GM19395 (cell line): ENCODE measurements at regions not wholly inside any gene's neighbourhood (a gene's known extent, or its start where the extent isn't known, plus 50 kb on each side); places are given as distances from the start of the nearest gene placed in this dataset.
"Not testable (repeated sequence)": the region's sequence is repeated elsewhere in the genome, so short reads cannot be mapped to it uniquely, and the experiment has no call there.

ENCODE experiments used
- ATAC-seq: cut with Tn5 transposase; IDR thresholded peaks from one replicate; pipeline ENCODE4 v1.9.1; 2021; ENCODE audit warnings: mild to moderate bottlenecking, moderate library complexity; ENCODE audit not compliant: unreplicated experiment

DNA sequence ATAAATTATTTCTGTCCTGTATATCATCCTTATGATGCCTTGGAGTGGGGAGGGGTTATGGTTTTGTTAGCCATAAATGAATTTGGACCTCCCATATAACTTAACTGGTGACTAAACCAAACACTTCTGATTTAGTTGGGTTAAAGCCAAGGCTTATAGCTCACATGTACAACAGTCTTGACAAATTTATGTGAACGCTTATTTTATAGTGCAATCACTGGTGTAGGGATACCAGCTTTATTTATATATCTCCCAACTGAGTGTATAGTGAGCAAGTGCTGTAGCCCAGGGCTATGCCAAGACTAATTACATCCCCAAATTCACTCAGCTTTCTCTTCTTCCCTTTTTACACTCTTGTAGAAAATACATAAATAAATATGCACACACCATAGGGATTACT is 956.2 kb downstream of the SORCS3 start:
- ATAC-seq, result no peak

GRCh38 chr10:105596749-105597148 is 955.7 kb downstream of the SORCS3 start:
- no peak for ATAC-seq

DNA sequence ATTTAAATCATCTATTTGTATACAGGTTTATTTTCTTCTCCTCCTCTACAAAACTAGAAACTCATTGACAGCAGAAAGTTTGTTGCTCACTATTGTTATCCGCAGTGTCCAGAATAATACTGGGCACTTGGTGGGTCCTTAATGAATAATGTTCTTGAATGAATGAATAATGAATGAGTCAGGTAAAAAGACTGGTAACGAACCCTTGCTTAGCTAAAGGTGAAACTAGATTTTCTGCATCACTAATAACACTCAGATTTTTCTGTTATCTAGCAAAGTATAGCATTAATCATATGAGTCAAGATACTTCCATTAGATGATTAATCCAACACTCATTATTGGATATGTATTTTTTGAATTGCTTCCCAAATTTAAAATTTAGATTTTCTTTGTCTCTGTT is 953.2 kb downstream of the SORCS3 start:
- no peak for ATAC-seq

DNA sequence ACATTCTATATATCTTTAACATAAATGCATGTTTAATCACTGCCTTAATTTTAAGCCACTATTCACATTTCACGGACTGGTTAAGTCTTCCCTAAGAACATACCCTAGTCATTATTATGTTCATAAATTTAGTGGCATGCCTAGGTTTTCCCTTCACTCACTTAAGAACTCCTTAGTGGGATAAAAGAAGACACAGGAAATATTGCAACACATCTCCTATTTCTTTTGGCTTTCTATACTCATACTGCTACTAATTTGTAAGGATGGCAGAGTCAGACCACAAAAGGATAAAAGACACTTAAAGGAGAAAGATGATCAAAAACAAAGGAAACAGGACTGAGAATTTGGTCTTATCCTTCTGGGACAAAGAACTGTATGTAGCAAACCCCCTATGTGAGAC is 951.4 kb downstream of the SORCS3 start:
- no peak for ATAC-seq

DNA sequence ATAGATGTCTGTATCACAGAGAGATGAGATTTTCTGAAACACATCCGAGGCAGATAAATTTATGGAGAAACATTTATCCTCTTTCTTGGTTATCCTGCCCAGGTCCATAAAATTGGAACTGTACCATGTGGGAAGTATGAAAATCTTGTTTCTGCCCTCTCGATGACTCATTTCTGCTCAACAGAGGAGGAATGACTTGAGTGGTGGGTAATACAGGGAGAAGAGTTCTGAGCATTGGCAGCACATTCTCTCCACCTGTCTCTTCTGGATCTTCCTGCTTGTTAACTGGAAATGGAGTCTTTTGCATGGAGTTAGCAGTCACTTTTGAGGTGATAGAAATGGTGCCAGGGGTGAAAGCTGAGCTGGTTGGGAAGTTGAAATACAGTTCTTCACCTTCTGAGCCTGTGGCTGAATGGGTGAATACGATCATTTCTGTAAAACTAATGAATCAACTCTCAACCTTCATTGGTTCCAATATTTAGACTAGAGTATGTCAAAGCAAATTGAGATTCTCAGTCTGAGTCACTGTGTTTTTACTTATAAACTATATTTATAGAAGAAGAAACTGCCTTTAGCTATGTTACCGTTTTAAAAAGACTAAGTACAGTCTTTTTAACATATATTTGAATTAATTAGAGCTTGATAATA is 945.5 kb downstream of the SORCS3 start:
- ATAC-seq, result no peak

DNA sequence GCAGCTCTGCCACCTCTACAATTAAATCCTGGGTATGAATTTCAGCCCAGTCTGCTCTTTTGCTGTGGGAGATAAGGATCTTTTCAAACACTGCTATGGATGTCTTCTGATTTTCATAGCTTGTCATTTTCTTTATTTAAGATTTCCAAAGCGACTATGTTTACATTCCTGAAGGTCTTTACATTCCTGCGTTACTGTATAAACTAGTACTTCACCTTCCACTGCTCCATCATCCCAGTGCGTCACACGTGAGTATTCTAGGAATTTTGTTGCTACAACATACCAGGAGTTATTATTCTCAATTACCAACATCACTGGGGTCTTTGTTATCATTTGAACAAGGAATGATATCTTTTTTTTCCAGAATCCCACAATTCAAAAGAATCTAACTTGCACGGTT is 944.7 kb downstream of the SORCS3 start:
- no peak for ATAC-seq

- ATAC-seq, result no peak
These were observed 944.1 kb downstream of the SORCS3 start for GRCh38 chr10:105585171-105585570.

DNA sequence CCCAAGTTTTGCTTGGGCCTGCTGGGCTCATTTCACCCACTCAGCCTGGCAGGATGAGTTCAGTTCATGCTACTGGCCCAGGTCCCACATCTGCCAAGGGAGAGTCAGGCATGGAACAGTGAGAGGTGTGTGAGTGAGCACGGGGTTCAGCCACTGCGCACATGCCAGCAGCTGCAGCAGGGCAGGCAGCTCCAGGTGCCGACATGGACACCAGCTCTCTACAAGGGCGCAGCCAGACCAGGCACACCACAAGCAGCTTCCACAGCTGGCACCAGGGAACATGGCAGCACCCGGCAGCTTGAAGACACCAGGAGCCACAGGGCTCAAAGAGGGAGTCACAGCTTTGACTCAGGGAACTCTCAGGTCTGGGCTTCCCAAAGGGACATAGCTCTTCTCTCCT is 938.0 kb downstream of the SORCS3 start:
- no peak for ATAC-seq

DNA sequence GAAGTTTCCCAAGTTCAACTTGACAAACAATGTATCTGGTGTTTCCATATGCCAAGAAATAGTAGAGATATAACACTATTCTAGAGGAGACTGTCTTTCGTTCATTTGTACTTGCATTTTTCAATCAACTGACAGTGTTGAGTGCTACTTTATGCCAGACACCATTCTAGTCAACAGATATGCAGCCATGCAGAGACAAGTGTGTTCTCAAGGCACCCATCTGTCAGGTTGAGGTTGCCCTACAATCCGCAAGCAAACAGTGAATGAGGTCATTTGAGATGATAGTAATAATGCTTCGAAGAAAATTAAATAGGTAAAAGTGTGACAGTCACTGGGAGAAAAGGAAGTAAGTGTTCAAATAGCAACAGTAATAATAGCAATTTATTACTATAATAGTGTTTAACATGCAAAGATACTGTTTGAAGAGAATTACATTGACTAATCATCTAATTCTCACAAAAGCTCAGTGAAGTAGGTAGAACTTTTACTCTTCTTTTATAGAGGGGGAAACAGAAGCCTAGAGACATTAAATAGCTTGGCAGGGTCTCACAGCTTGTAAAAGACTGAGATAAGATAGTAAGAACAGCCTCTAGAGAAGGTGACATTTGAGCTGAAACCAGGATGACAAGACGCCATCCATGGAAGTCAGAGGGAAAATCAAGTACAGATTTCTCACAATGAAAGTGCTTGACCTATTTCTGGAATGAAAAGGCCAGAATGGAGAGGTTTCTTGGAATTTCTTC is 936.9 kb downstream of the SORCS3 start:
- ATAC-seq, result no peak

- ATAC-seq, result no peak
These were observed 918.4 kb downstream of the SORCS3 start for GRCh38 chr10:105559333-105560097.

DNA sequence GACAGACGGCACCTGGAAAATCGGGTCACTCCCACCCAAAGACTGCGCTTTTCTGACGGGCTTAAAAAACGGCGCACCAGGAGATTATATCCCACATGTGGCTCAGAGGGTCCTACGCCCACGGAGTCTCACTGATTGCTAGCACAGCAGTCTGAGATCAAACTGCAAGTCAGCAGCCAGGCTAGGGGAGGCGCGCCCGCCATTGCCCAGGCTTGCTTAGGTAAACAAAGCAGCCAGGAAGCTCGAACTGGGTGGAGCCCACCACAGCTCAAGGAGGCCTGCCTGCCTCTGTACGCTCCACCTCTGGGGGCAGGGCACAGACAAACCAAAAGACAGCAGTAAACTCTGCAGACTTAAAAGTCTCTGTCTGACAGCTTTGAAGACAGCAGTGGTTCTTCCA is 909.4 kb downstream of the SORCS3 start:
- not testable (repeated sequence) for ATAC-seq

DNA sequence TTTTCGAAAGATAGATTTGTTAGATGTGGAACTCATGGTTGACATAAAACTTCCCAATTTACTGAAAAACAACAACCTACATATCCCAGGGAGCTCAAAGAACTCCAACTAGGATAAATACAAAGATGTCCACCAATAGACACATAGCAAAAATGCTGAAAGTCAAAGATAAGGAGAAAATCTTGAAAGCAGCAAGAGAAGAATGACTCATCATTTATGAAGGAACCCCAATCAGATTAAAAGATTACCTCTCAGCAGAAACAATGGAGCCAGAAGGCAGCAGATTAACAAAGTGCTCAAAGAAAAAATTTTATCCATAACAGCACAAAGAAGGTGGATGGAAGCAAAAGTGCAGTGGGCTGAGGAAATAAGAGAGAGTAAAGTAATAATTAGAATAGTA is 908.6 kb downstream of the SORCS3 start:
- ATAC-seq, result no peak

DNA sequence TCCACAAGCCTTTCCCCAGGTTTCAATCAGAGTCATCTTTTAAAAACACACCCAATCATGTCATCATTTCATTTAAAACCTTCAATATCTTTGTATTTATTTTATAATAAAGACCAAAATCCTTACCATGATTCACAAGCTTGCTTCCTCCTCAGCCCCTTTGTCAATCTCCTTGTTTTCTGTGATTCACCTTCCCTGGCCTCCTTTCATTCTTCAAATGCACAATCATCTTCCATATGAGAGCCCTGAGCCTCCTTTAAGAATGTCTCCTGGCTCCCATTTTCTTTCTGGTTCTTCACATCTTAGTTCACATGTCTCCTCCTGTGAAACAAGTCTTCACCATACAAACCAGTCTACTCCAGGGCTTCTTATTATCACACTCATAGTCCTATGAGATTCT is 904.0 kb downstream of the SORCS3 start:
- no peak for ATAC-seq

DNA sequence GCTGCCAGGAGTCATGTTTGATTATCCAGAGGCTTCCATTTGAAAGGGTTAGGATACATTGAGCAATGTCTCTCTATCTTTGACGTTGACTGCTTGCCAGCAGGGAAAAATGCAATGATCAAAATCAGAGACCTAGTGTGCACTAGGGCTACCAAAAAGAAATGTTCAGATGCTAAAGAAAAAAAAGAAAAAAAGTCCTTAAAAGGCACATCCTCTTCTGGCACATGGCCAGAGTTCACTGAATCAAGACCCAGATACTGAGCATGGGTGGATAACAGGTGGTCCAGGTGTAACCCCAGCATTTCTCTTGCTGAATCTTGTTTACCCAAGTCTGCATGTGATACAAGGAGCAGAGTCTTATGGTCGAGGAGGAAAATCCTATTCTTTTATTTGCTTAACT is 899.3 kb downstream of the SORCS3 start:
- ATAC-seq, result no peak

DNA sequence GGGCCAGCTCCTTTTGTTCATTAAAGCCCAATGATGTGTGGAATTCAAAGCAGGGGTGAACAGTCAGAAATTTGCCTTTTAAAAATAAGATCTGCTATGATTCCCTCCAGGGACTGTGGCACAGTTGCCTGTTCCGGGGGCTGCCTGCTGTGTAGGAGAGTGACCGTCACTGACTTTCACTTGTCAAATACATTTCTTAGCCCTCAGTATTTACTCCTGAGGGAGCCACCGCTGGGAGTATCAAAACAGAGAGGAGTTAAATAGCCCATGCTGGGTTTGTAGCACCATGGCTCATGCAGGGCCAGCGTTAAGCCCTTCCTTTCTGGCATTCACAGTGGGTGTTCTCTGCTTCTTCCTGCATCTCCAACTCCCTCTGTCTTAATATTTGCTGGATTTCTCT is 897.8 kb downstream of the SORCS3 start:
- ATAC-seq, result no peak

DNA sequence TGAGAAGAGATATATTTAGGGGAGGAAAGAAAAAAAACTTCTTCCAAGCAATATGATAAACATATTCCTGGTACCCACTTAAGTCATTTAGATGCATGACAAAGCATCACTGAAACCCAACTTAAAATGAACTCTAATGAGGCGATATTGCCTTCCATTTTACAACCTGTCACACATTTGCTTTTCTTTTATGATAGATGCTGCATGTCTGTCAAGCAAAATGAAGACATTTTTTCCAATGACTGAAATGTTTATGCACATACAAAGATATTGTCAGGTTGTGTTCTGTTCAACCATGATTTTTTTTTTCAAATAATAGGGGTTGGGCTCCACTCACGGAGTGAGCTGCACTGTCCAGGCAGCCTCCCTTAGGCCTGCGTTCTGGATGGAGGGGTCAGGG is 894.4 kb downstream of the SORCS3 start:
- no peak for ATAC-seq

DNA sequence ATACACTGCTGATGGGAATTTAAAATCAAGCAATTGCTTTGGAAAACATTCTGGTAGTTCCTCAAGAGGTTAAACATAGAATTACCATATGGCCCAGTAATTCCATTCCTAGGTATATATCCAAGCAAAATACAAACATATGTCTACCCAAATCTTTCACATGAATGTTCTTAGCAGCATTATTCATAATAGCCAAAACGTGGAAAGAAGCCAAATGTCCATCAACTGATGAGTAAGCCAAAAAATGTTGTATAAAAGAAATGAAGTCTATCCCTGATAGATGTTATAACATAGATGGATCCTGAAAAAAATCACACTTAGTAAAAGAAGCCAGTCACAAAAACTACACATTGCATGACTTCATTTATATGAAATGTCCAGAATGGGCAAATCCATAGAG is 893.0 kb downstream of the SORCS3 start:
- ATAC-seq, result no peak

- ATAC-seq, result no peak
These were observed 875.4 kb downstream of the SORCS3 start for GRCh38 chr10:105516511-105516910.

DNA sequence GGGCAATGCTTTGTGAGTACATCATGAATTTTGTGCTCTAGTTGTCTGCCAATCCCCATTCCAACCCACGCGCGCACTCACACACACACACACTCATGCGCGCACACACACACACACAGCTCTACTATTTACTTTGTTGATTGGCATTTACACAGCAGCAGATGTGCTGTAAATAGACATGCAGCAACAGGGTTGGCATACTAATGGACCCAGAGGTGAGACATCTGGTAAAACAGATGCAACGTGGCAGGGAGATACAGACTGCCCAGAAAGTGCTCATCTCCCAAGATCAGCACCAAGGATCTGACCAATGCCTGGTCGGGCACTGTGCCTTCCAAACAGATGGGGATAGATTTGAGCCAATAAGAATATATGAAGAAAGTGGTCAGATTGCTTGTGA is 873.0 kb downstream of the SORCS3 start:
- ATAC-seq, result no peak

- ATAC-seq, result no peak
These were observed 868.4 kb downstream of the SORCS3 start for GRCh38 chr10:105509517-105509916.

DNA sequence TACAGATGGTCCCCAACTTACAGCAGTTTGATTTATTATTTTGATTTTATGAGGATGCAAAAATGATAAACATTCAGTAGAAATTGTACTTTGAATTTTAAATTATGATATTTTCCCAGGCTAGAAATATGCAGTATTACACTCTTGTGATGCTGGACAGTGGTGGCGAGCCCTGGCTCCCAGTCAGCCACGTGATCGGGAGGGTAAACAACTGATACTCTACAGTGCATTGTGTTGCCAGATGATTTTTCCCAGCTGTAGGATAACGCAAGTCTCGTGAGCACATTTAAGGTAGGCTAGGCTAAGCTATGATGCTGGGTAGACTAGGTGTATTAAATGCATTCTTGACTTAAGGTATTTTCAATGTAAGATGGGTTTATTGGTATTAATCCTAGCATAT is 865.2 kb downstream of the SORCS3 start:
- ATAC-seq, result no peak

DNA sequence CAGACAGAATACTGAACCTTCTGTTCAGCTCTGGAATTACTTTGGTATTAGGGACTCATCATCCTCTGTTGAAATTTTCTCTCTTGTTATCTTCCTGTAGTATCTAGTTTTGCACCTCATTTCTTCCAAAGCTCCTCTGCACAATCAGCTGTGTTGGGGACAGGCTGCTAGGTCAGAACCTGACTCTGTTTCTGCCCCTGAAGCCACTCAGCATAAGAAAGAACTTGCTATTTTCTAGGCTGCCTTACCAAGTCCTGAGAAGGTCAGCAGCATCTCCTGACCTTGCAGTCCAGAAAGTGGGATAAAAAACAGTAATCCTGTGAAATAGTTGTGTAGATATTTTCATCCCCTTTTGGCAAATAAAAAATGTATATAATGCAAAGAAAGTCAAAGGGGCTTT is 862.6 kb downstream of the SORCS3 start:
- ATAC-seq, result no peak
